ENCODE measurements at regions not wholly inside any gene's neighbourhood (a gene's known extent, or its start where the extent isn't known, plus 50 kb on each side); places are given as distances from the start of the nearest gene placed in this dataset.

GRCh38 chr6:84349542-84349941, 122.1 kb upstream of the CEP162 start:
- H3K27ac ChIP-seq (ENCODE audit: extremely low read depth, low read depth, low read length): no peak overlapping the region
- H3K36me3 ChIP-seq (ENCODE audit: control insufficient read depth in 2 of 2, insufficient read depth in 1 of 2, low read length in 2 of 2): no peaks in the 10 kb centered on the region
- peaks cover 10% of the 10 kb centered on the region for H3K4me1 ChIP-seq (ENCODE audit: control insufficient read depth, insufficient read depth, low read length)
- POLR2A ChIA-PET: no interaction called here
- H3K4me3 ChIP-seq (ENCODE audit: low read depth, low read length): no peak overlapping the region
- H3K9me3 ChIP-seq (ENCODE audit: control insufficient read depth, insufficient read depth, low read depth, low read length): no peaks in the 10 kb centered on the region
- CTCF ChIA-PET: no interaction called here
- TF ChIP-seq OVOL3 (tag by site-specific recombination; IDR thresholded peaks at IDR 0.05): no peak
- TF ChIP-seq ZBTB48 (tag by site-specific recombination; IDR thresholded peaks at IDR 0.05): no peak
- TF ChIP-seq HOXA7 (CRISPR knock-in tag; IDR thresholded peaks at IDR 0.05; ENCODE audit: borderline replicate concordance): no peak
- no peak for TF ChIP-seq SCRT2 (tag by site-specific recombination; IDR thresholded peaks at IDR 0.05)
- TF ChIP-seq ZNF391 (tag by site-specific recombination; IDR thresholded peaks at IDR 0.05; ENCODE audit: borderline replicate concordance, low read depth): no peak
- no peak for TF ChIP-seq ZNF404 (tag by site-specific recombination; IDR thresholded peaks at IDR 0.05)
- TF ChIP-seq ZSCAN30 (tag by site-specific recombination; IDR thresholded peaks at IDR 0.05): no peak
- TF ChIP-seq ZBTB1 (tag by site-specific recombination; IDR thresholded peaks at IDR 0.05): no peak
- TF ChIP-seq HIC1 (tag by site-specific recombination; IDR thresholded peaks at IDR 0.05): no peak
- TF ChIP-seq SCRT1 (tag by site-specific recombination; IDR thresholded peaks at IDR 0.05; ENCODE audit: borderline replicate concordance): no peak
- TF ChIP-seq ZNF202 (tag by site-specific recombination; IDR thresholded peaks at IDR 0.05; ENCODE audit: borderline replicate concordance): no peak
- TF ChIP-seq MYNN (tag by site-specific recombination; IDR thresholded peaks at IDR 0.05; ENCODE audit: borderline replicate concordance): no peak
- TF ChIP-seq ZBTB11 (tag by site-specific recombination; conservative IDR thresholded peaks at IDR 0.05; ENCODE audit: low read depth): no peak
- TF ChIP-seq AEBP2 (tag by site-specific recombination; IDR thresholded peaks at IDR 0.05; ENCODE audit: borderline replicate concordance): no peak
- TF ChIP-seq ZNF585B (tag by site-specific recombination; IDR thresholded peaks at IDR 0.05): no peak
- no peak for TF ChIP-seq ZNF510 (tag by site-specific recombination; IDR thresholded peaks at IDR 0.05; ENCODE audit: insufficient replicate concordance)
- TF ChIP-seq ZNF654 (tag by site-specific recombination; IDR thresholded peaks at IDR 0.05; ENCODE audit: low read depth): no peak

DNA sequence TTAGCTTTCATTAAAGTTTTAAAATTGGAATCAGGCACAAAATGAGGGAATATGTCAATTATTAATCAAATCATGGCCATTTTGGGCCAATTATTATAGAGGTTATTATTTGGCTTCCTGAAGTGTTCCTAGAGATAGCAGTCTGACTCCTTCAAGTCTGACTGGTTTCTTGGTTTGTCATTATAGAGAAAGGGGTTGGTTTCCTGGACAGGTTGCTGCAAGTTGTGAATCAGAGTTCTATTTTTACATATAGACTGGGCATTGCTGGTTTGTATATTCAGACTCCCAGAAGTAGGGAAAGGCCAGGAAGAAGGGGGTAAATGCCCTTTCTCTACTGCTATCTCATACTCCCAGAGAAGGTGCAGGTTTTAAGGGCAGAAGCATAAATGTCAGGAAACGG, 121.4 kb upstream of the CEP162 start:
- no peaks in the 10 kb centered on the region for H3K9me3 ChIP-seq (ENCODE audit: control insufficient read depth, insufficient read depth, low read depth, low read length)
- H3K4me1 ChIP-seq (ENCODE audit: control insufficient read depth, insufficient read depth, low read length): peaks cover 3% of the 10 kb centered on the region
- ChIA-PET POLR2A (no interaction called here), CTCF (interaction anchor here (0.8 kb wide), 1 partner anchor 17 kb away, joined by 3 read pairs; no protein-coding TSS in a partner anchor)
- no peak overlapping the region for H3K27ac ChIP-seq (ENCODE audit: extremely low read depth, low read depth, low read length)
- H3K36me3 ChIP-seq (ENCODE audit: control insufficient read depth in 2 of 2, insufficient read depth in 1 of 2, low read length in 2 of 2): no peaks in the 10 kb centered on the region
- H3K4me3 ChIP-seq (ENCODE audit: low read depth, low read length): no peak overlapping the region
- TF ChIP-seq ZNF692 (tag by site-specific recombination; IDR thresholded peaks at IDR 0.05): no peak
- no peak for TF ChIP-seq ZNF433 (tag by site-specific recombination; IDR thresholded peaks at IDR 0.05; ENCODE audit: low read depth)

All from HEK293 (cell line).